Stimulated activated CD4-positive, alpha-beta T cell treated with anti-CD3 and anti-CD28 coated beads, TNF-alpha, amount 100 ng/mL, for 48 hours (primary cell): ENCODE measurements at regions not wholly inside any gene's neighbourhood (a gene's known extent, or its start where the extent isn't known, plus 50 kb on each side); places are given as distances from the start of the nearest gene placed in this dataset.

Experiments used
- DNase-seq, 3 donors: peaks; one replicate each; pipeline ENCODE4 v3.0.0-alpha.2; 2020; ENCODE audit warnings: low read depth in 3 of 3

DNA sequence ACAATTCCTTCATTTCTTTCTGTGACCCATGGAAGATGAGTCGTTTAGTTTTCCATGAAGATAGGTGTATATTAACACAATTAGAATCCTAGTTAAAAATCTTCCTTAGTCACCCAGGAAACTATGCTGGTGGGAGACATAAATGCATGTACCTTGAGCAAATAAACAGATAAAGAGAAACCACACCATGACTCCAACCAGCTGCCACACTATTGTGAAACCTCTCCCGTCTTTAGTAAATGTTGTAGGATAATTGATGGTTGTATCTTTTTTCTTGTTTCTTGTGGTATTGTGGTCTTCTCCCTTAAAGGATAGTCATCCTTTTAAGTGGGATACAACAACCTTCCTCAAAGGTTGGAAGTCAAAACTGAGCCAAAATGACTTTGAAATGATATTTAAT is 103.8 kb upstream of the LEF1 start:
- DNase-seq = no peak

DNA sequence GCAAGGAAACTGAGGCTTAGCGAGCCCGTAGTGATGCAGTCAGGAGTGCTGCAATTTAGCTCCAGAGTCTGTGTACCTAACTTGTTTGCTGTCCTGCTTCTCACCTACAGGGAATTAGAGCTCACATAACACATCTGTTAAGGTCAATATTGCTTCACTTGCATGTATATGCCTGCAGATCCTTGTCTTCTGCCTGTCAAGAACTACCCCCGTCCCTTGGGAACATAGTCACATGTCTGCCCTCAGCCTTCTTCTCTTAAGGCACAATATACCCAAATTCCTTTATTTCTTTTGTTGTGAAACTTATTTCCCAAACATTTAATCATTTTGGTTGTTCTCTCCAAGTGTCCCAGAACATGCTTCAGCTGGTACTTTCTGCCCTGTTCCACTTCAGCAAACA is 103.3 kb upstream of the LEF1 start:
- DNase-seq = no peak

DNA sequence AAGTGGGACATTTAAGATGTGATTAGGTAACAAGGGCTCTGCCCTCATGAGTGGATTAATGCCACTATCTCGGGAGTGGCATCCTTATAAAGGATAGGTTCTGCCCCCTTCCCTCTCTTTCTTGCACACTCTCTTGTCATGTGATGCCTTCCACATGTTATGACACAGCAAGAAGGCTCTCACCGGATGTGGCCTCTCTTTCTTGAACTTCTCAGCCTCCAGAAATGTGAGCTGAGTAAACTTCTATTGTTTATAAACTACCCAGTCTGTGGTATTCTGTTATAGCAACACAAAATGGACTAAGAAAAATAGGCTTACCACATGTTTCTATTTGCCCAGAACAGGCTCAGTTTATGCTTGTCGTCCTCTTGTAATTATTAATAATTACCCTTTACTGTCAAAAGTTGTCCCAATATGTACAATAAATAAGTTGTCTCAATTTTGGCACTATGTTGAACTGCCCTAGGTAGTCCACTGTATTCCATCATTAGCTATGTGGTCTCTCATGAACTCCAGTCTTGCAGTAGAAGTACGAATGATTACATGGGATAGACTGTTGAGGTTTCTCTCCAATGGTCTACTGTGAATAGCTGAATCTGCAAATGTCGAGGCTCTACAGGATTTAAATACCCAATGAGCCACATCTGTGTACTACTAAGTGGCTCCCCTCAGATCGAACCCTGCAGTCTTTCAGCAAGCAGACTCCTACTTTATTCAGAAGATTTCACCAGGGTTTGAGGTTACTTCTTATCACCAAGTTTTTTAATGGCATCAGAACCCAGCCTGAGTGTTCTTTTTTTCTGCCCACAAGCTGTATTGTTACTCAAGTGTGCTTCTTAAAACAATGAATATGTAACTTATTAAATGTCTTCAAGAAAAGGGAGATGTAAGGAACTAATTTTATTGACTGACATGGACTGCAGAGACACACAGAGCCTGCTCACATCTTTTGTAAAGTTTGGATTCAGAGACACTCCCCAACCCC is 102.0 kb upstream of the LEF1 start:
- no peak for DNase-seq

GRCh38 chr4:108264693-108265092 is 96.0 kb upstream of the LEF1 start:
- DNase-seq = no peak

DNA sequence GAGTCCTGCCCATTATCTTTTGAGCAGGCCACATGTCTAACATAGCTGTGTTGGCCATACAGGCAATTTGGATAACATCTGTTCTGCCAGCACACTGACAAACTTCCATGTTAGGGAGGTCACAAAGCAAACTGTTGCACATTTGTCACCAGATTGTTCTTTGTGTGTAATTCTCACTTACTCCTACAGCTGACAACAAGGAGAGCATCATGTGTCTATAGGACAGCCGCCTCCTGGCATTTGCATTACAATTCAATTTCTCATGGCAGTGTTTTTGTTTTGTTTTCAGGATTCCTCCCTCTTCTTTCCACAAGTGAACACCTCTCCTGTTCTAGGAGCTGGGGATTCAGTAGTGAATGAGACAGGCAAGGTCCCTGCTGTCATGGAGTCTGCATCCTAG is 94.3 kb upstream of the LEF1 start:
- DNase-seq = no peak

DNA sequence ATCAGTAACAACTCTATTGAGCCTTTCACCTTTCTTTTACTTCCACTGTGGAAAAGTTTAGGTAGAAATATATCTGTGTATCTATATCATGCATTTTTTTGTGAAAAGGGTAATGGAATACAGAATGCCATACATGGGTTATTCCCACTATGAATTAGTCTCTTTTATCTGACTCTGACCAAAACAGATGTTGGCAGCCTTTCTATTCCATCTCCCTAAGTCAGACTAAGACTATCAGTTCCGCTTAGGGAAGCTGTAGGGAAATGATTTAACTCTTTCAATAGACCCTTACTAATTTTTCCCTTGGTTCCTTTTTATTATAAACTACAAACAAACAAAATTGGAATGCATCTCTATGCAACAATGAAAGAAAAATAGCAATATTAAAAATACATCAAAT is 92.3 kb upstream of the LEF1 start:
- DNase-seq = no peak

- DNase-seq = no peak
Measured at GRCh38 chr4:108256538-108256937, 87.8 kb upstream of the LEF1 start.

GRCh38 chr4:108255203-108255747 is 86.5 kb upstream of the LEF1 start:
- DNase-seq = no peak

DNA sequence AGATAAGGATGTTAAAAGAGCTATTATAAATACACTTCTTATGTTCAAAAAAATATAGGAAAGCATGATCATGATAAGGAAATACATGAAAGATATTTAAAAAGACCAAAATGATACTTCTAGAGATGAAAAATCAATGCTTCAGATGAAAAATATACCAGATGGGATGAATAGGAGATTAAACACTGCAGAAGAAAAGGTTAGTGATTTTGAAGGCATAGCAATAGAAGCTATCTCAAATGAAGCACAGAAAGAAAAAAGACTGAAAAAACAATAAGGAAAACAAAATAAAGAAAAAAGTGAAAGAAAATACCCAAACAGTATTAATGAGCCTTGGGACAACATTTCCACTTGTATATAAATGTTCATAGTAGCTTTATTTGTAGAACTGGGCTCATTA is 80.7 kb upstream of the LEF1 start:
- no peak for DNase-seq

DNA sequence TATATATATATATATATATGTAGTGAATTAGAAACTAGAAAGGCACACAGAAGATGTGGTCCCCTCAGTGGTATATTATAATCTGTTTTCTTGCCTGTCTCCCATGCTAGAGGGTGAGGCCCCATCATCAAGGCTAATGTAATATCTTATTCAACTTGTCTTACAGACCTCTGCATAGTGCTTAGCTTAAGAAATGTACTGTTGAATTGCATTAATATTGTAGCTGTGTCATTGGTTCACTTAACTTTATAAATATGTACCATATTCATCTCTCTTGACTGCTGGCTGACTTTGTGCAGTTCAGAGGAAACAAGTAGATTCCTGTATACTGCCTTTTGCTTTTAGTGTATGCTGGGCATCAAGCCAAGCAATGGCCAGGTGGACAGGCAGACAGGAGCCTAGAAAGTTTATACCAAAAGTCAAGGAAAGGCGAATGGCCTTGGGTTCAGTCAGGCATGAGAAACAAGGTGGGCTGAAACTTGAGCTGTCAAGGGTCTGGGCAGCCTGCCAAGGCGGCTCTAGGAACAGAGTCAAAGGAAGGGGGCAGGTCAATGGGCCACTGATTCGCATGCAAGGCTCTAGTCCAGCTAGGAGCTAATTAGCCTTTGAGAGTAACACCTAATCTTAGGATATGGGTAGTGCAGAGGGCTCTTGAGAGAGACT is 78.8 kb upstream of the LEF1 start:
- DNase-seq = no peak

- DNase-seq = no peak
Measured at GRCh38 chr4:108244606-108245005, 75.9 kb upstream of the LEF1 start.

DNA sequence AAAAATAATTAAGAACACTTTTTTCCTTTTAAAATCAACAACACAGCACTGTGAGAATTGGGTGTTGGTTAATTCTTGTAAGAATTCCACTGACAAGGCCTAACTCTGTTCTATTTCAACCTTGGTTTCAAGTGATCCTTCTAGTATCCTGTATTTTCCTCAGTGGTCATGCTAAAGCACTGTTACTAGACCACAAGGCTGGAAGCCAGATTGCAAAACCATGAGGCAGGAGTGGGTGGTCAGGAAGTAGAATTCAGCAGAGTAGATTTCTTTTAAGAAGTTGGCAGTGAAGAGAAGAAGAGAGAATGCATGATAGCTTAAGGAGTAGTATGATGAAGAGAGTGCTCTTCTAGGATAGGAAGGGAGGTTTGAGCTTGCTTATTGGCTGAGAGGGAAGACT is 71.6 kb upstream of the LEF1 start:
- DNase-seq = no peak

GRCh38 chr4:108237693-108238092 is 69.0 kb upstream of the LEF1 start:
- no peak for DNase-seq

- no peak for DNase-seq
Measured at GRCh38 chr4:108236264-108236663, 67.5 kb upstream of the LEF1 start.

DNA sequence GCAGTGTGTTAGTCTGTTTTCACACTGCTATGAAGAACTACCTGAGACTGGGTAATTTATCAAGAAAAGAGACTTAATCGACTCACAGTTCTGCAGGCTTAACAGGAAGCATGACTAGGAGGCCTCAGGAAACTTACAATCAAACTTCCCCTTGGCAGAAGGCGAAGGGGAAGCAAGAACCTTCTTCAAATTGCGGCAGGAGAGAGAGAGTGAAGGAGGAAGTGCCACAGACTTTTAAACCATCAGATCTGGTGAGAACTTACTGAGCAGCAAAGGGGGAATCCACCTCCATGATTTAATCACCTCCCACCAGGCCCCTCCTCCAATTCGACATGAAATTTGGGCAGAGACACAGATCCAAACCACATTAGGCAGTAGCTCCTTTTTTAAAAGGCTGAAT is 59.2 kb upstream of the LEF1 start:
- DNase-seq = no peak

- DNase-seq = no peak
Measured at GRCh38 chr4:108224611-108225053, 55.9 kb upstream of the LEF1 start.

DNA sequence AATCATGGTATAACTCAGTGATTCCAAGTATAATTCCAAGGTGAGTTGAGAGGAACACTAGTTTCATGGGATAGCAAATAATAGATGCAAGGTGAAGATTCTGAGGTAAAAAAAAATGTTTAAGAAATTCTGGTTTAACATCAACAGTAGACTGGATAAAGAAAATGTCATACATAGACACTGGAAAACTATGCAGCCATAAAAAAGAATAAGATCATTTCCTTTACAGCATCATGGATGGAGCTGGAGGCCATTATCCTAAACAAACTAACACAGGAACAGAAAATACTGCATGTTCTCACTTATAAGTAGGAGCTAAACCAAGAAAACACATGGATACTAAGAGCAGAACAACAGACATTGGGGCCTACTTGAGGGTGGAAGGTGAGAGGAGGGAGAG is 54.6 kb upstream of the LEF1 start:
- no peak for DNase-seq

DNA sequence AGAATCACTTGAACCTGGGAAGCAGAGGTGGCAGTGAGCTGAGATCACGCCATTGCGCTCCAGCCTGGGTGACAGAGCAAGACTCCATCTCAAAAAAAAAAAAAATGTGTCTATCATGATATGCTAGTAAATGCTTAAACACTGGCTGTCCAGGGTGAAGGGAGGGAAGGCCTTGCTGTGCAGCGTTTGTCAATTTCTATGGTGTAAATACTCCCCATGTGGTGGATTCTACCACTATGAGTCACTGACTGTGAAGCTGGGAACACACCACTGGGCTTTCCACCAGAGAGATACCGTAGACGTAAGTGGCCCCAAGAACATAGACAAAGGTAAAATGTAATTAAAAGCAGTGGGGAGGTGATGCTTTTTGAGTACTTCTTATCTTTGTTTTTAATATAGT is 51.3 kb upstream of the LEF1 start:
- no peak for DNase-seq
